ENCODE measurements at regions not wholly inside any gene's neighbourhood (a gene's known extent, or its start where the extent isn't known, plus 50 kb on each side); places are given as distances from the start of the nearest gene placed in this dataset.
"Not testable (repeated sequence)": the region's sequence is repeated elsewhere in the genome, so short reads cannot be mapped to it uniquely, and the experiment has no call there.

DNA sequence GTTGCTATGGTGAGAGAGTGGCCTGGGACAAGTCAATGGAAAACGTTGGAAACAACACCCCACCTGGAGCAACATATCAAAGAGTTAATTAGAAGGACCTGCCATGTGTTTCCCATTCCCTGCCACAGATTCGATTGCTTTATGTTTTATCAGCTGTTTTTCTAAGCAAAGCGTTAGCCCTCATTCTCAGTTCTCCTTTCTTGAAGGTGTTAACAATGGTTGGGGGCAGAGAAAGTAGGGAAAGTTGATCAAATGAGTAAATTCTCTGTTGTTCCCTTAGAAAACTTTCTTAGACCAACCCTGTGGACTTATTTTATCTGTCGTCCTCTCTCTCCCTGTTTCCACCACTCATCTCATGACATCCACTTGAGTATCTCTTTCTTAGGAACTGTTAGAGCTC is 102.5 kb downstream of the ADAMTS15 start:
- DNase-seq (ENCODE audit: low spot score) = no peak

DNA sequence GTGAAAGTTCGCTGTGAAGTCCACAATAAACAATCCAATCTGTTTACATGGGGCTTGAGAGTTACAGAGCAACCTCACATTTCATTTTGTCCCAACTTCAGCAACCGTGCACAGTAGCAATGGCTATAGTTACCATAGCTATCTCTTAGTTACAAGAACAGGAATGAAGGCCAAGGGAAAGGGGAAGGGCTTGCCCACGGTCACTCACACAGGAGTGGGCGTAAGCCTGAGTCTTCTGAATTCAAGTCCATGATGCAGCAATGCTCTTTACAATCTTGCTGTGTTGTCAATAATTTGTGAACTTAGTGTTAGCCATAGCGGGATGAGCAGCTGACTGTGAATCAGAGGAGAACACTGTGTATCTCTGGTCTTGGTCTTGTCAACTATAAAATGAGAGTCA is 102.9 kb downstream of the ADAMTS15 start:
- no peak for DNase-seq (ENCODE audit: low spot score)

DNA sequence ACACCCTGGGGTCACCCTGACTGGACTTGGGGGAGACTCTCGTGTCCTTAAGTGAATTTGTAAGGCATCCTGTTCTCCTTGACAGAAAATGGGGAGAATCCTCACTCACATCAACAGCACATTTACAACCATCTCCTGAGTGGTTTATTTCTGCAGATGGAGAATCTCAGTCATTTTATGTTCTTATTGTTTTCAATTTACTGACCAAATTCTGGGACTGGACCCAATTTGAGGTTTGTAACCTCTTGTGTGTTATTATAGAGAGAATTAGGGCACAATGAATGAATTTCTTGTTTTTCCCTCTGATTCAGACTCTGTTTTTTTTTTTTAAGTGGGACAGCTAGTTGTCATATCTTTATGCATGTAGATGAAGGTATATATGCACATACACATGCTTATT is 104.9 kb downstream of the ADAMTS15 start:
- no peak for DNase-seq (ENCODE audit: low spot score)

DNA sequence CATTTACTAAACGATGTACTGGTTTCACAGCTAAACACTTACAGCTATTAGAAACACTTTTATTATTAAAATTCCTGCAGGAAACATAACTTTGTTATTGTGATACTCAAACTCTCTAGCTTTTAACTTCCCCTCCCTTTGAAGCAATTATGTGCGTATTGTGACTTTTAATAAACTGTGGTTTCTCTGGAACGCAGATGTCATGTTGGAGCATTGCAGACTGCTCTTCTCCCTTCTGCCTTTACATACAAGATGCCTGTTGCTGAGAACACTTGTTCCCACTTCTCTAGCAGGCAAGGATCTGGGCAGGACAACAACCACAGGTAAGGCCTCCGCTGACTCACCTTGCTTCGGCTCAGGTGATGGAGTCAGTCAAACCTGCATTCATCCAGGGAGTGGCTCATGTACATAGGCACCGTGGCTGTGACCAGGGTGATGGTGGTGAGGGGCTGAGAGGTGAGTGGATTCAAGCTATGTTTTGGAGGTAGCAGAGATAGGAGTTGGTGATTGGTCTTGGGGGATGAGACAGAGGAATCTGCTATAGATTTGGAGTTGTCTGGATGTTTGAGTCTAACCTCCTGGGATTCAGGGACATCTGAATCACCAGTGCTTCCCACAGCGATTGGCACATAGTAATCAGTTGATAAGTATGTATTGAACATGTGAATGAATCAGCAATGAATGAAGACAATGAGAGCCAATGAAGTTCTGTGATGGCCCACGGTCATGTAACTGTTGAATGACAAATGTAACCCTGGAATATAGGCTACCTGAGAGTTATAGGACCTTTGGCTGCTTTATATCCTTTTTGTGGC is 106.0 kb downstream of the ADAMTS15 start:
- DNase-seq (ENCODE audit: low spot score) = no peak

DNA sequence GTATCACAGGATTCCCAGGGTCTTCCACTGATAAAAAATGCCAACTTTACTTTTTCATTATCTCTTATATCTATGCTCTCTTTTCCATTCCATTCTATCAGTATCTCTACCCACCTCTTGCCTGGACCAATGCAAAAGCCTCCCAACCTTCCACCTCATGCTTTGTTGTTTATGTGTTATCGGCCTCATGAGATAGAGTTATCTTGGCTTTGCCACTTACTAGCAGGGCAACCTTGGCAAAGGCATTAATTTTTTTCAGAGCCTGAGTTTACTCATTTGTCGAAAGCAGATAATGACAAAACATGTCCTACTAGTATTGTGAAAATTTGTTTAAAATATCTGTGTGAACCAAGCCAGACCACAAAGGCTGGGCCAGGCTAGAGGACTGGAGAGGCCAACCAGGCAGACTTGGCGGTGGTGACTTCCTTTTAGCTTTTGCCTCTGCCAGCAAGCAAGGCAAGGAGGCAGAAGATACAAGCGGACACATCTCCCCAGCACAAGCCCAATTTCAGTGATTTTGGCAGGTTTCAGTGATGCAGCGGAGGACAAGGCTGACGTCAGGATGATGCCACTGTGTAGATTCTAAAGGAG is 106.9 kb downstream of the ADAMTS15 start:
- no peak for DNase-seq (ENCODE audit: low spot score)

DNA sequence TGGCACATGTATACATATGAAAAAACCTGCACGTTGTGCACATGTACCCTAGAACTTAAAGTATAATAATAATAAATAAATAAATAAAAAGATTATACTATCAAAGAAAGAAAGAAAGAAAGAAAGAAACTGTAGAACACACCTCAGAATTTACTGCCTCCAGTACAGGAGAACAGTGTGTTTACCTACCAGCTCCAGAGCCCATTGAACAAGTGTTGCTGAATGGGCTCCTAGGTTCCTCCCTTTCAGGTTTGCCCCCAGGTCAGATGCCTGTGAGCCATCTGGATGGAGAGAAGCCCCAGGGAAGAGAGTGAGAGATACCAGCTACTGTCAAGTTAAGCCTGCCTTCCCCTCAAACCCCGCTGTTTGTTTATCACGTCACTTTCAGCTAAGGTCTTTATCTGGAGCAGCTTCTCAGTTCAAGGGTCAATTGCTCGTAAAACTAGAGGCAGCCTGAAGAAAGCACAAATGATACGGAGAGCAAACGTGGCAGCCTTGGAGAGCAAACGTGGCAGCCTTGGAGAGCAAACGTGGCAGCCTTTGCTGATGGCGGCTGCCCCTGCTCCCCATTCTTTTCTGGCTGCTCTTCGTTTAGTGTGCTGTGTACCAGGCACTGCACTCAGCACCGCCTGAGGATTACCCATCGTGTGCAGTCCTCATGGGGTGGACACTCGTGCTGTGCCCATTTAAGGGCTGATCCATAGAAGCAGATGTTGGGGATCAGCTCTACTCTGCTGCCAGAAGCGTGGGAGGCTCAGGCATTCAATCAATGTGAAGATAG is 111.7 kb downstream of the ADAMTS15 start:
- no peak for DNase-seq (ENCODE audit: low spot score)

DNA sequence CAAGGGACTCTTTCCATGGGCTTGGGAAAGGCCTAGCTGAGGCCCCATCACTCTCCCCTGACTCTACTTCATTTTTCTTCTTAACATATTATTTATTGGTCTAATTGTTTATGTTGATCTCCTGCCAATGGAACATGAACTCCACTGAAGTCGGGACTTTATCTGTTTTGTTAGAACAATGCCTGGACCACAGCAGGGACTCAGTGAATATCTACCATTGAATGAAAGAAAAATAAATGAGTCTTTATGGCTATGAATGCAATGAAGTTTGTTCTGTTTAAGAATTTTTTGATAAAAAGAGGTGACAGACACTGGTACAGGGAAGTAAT is 112.3 kb downstream of the ADAMTS15 start:
- no peak for DNase-seq (ENCODE audit: low spot score)

DNA sequence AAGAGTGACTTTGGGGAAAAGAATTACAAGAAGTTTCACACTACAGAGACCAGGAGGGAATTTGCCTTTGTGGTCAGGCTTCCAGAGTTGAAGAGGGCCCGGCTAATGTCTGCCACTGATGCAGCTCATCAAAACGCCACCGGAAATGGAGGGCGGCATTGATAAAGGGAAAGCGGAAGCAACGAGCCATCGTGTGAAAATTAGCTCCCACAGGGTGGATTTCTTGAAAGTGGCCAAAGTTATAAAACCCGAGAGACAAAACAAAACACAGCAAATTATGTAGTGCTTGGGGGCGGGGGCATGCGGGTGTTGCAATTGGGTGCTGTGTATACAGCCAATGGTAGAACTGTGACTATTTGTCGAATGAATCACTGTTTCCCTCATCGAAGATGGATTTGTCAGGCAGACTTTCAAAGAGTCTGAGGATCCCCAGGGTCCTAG is 113.0 kb downstream of the ADAMTS15 start:
- DNase-seq (ENCODE audit: low spot score) = no peak

DNA sequence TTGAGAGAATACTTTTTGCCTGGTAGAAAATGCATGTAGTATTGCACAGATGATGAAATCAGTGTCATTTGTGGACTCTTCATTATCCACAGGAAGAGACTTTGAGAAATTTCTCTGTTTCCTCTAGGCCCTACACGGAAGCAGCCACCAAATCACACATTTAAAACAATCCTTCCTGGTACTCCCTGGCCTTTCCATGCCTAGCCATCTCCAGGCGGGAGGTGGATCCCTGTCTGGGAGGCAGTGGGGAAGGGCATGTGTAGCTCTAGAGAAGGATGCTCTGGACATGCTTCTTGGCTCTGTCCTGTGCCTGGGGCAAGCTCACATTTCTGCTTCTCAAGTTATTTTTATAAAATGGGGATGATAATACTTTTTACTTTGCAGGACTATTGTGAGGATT is 114.1 kb downstream of the ADAMTS15 start:
- no peak for DNase-seq (ENCODE audit: low spot score)

DNA sequence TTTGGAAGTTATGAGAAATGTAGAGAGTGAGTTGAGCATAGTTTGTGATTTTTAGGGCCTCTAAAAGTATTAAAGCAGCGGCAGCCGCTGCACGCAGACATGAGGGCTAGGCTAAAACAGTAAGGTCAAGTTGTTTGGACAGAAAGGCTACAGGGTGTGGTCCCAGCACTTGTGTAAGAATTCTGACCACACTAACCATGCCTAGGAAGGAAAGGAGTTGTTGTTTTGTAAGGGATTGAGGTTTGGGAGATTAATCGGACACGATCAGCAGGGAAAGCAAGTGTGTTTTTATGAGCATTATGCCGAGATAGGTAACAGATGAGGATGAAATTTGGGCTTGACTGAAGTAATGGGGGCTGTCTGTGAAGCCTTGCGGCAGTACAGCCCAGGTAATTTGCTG is 117.9 kb downstream of the ADAMTS15 start:
- not testable (repeated sequence) for DNase-seq (ENCODE audit: low spot score)

DNA sequence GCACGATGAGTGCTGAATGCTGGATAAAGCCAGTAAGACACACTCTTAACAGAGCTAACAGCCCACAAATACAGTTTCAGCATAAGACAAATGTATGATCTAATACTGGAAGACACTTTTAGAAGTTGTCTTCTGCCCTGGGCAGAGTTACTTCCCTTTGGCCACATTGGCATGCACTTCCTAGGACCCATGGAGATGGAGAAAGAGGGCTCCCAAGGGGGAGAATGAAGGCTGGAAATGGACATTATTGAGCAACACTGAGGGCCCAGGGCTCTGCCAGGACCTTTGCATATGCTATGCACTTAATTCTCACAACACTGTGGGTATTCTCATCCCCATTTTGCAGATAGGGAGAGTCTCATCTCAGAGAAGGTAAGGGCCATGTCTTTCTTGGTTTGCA is 123.1 kb downstream of the ADAMTS15 start:
- DNase-seq (ENCODE audit: low spot score) = no peak

DNA sequence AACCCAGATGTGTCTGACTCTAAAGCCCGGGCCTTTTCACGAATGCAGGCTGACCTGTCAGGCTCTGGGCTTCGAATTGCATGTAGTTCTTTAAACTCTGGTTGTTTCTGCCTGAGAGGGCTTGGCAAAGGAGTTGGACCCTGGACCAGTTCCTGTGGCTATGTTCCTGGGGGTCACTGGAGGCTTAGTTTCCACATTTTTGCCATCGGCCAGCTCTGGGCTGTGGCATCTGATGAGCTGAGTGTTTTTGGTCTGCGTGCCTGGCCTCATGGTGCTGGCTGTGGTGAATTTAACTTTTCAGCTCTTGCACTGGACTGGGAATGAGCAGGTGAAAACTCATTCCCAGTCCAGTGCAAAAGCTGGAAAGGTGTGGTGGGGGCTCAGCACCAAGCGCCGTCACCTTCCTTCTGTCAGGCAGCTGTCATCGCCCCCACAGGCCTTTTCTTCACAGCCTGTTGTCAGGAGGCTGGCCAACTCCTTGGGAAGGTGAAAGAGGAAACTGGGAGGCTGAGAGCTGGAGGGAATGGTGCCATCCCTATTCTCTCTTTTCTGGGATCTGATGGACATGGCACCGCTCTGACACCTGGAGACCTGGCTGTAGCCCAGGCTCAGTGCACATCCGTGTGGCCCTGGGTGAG is 123.6 kb downstream of the ADAMTS15 start:
- no peak for DNase-seq (ENCODE audit: low spot score)

DNA sequence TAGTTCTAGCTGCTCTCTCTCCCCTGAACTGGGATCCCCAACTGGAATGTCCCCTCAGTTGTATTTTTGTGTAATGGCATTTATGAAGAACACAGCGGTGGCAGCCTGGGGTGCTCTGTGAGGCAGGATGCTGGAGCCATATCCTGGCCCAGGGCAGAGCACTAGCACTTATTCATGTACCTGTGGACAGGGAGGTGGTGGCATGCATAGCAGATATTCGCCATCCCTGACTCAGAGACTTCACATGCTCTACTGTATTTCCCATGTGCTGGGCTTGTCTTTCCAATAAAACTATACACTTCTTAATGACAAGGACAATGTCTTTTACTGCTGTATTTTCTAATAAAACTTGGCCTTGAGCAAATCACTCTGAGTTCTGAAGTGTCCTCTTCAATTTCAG is 125.3 kb downstream of the ADAMTS15 start:
- DNase-seq (ENCODE audit: low spot score) = no peak

DNA sequence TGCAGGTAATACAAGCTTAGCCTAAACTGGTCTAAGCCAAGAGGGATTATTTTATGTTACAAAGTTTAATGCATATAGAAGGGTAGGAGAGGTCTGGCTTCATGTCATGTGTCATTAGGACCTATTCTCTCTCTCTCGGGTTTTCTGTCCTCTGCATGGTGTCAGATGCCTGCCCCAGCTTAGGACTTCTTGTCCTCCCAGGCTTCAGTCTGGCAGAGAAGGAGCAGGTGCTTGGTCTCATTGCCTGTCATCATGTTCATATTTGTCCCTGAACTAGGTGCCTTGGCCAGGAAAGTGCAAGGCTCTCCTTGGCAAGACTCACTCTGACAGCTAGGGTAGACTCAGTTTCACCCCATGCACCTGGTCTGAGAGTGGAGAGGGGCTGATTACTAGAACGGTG is 126.3 kb downstream of the ADAMTS15 start:
- DNase-seq (ENCODE audit: low spot score) = no peak

DNA sequence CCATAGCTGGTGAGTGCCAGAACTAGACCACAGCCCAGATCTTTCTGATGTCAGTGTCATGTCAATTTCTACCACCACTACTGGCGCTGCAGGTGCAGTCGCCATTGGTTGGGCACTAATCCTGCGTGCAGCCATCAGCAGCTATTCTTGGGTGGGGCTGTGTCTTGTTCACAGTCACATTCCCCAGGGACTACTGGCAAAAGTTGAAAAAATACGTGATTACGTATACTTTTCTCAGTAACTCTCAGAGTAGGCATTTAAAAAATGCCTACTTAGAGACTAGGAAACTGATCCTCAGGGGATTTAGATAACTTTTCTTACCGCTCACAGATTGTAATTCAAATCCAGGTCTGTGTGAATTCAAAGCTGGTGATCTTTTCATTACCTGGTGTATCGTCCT is 127.7 kb downstream of the ADAMTS15 start:
- no peak for DNase-seq (ENCODE audit: low spot score)

DNA sequence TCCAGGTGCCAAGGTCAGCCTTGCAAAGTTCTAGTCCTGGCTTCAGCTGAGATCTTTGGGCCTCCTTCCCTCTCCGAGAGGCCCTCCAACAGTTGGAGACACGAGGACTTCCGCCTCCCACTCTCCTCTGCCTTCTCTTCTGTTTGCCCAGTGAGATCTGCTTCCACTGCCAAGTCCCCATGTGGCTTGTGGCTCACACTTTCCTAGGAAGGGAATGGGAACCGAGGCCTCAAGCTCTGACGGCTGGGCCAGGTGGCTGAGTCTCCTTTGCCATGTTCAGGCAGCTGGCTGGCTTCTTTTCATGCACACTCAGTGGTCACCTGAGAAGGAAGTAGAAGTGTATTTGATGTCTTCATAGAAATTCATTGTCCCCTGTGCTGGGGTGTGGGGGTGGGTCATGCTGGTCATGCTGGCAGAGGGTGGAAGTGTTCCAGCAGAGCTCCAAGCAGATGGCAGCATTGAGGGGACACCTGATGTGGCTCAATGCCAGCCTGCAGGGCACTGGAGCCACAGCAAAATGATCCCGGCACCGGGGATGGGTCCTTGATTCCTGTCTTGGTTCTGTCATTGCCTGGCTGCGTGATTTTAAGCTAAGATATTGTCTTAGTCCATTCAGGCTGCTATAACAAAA is 130.4 kb downstream of the ADAMTS15 start:
- DNase-seq (ENCODE audit: low spot score) = no peak

DNA sequence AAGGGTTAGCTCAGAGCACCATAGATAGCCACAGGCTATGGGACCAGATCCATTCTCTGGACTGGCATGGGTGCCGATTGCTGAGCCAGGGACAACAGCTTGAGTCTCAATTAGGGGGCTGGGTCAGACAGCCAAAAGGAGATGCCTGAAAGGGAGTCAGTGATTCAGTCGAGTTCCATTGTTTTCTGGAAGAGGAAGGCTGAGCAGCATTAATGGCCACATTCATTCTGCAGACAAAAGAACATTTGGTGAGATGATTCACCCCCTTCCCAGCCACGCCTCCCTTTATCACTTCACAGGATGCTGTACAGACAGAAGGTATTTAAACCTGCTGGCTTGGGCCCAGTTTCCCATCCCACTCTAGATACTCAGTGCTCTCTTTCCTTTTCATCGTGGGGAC is 131.9 kb downstream of the ADAMTS15 start:
- peak; percentile 93 for DNase-seq (ENCODE audit: low spot score)

DNA sequence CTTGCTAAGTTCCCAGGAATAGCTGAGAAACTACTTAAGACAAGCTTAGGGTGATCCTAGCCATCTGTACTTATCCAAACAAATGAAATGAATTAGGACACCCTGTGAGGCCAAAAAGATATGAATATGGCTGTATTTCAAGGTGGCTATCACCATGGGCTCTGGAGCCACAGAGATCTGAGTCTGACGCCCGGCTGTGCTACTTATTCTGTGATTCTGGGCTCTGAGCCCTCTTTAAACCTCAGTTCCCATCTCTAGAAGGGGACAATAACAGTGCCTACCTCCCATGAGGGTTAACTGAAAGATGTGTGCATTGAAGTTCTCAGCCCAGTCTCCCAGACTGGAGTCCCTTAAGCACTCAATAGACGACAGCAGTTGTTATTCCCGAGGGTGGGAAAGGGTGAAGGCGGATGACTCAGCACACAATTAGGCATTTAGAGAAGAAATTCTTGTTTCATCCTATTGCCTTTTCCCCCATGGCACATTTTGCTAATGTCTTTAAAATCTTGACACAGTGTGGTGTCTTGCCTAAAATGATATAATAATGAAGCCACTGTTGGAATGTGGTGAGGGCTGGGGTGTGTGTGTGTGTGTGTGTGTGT is 132.5 kb downstream of the ADAMTS15 start:
- DNase-seq (ENCODE audit: low spot score) = peak; percentile 77

DNA sequence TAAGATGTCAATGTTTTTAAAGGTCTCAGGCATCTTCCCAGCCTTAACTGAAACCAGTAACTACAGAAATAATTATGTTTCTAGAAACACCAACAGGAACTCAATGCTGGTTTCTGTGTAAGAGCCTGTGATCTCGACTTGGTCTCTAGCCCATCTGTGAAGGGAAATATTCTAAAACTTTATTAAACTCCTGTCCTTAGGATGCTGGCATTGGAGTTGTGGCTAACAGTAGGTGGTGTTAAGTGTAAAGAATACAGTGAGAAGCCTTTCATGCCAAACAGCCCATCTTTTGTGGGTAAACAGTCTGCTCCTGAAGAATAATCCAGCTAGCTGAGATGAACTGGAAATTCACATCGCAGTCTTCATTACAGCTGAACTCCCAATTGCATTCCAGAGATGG is 133.2 kb downstream of the ADAMTS15 start:
- DNase-seq (ENCODE audit: low spot score) = peak; percentile 28

DNA sequence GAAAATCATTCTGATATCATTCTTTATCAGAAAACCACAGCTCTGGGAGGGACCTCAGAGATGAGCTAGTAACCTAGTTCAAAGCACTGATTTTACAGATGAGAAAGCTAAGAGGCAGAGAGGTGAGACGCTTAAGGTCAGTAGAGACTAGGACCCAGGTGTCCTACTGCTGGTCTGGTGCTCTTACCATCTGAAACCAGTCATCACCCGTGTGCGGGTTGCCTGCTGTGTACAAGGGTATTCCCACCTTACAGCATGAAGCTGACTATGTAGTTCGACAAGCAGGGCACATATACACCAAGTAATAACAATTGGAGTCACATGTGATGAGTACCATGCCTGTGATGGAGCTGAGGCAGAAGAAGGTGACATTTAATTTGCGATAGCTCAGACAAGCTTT is 133.7 kb downstream of the ADAMTS15 start:
- peak; percentile 8 for DNase-seq (ENCODE audit: low spot score)

DNA sequence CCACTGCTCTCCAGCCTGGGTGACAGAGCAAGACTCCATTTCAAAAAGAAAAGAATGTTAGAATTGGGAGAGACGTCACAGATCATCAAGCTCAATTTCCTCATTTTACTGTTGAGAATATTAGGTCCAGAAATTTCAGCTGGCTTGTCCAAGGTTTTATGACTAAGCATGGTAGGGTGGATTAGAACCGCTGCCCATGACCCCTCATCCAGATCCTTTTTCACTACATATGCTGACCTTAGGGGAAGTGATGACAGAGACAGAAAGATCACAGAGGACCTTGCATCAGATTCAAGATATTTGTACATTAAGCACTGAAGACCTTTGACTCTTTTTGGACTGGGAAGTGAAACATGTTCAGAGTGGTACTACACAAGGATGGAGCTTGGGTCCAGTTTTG is 134.5 kb downstream of the ADAMTS15 start:
- no peak for DNase-seq (ENCODE audit: low spot score)

DNA sequence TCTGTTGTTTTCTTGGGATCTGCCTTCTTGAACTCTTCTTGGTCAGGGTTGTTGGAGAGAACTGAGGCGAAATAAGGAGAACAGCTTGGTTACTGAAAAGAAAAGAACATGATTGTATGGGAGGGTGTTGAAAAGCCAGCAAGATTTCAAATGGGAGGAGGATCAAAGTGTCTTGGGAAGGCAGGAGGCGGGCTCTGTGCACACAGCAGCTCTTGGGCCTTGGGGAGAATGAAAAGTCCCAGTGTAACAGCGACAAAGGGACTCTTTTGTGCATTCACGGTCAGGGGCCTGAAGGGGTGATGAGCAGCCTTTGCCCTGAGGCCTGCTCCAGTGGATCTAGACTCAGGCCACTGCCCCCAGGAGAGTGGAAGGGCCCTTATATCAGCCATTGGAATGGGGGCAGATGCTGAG is 135.4 kb downstream of the ADAMTS15 start:
- DNase-seq (ENCODE audit: low spot score) = no peak

Data from A172 (cell line).